VCaP (cell line): ENCODE measurements at regions not wholly inside any gene's neighbourhood (a gene's known extent, or its start where the extent isn't known, plus 50 kb on each side); places are given as distances from the start of the nearest gene placed in this dataset.

Experiments
- H3K27ac ChIP-seq: fragments of 450-650 bp; 2 replicates; pipeline ENCODE4 v1.5.1; 2017
- CTCF ChIP-seq: fragments of 450-650 bp; conservative IDR thresholded peaks from 2 replicates; pipeline ENCODE4 v1.5.1; 2017; ENCODE audit warnings: mild to moderate bottlenecking, moderate library complexity

- H3K27ac ChIP-seq, result no peak overlapping the region
Measured at GRCh38 chr13:88541994-88542393, 870.8 kb downstream of the SLITRK5 start.

GRCh38 chr13:88544836-88545235, 873.7 kb downstream of the SLITRK5 start:
- H3K27ac ChIP-seq, result no peak overlapping the region
- no peak for TF ChIP-seq CTCF

More at GRCh38 chr13:88541994-88542393, 870.8 kb downstream of the SLITRK5 start:
- TF ChIP-seq CTCF, result no peak

- H3K27ac ChIP-seq, result no peak overlapping the region
- no peak for TF ChIP-seq CTCF
Measured at GRCh38 chr13:88552966-88553365, 881.8 kb downstream of the SLITRK5 start.

- TF ChIP-seq CTCF, result no peak
- no peak overlapping the region for H3K27ac ChIP-seq
Measured at GRCh38 chr13:88565566-88565965, 894.4 kb downstream of the SLITRK5 start.

- no peak overlapping the region for H3K27ac ChIP-seq
- TF ChIP-seq CTCF, result no peak
Measured at GRCh38 chr13:88585861-88586260, 914.7 kb downstream of the SLITRK5 start.

GRCh38 chr13:88586263-88586662, 915.1 kb downstream of the SLITRK5 start:
- no peak overlapping the region for H3K27ac ChIP-seq
- no peak for TF ChIP-seq CTCF

- TF ChIP-seq CTCF, result no peak
- no peak overlapping the region for H3K27ac ChIP-seq
Measured at GRCh38 chr13:88590574-88590973, 919.4 kb downstream of the SLITRK5 start.

GRCh38 chr13:88592105-88592504, 920.9 kb downstream of the SLITRK5 start:
- TF ChIP-seq CTCF, result no peak
- H3K27ac ChIP-seq, result no peak overlapping the region
